ENCODE measurements at regions not wholly inside any gene's neighbourhood (a gene's known extent, or its start where the extent isn't known, plus 50 kb on each side); places are given as distances from the start of the nearest gene placed in this dataset.

- 88% methylated on average over 2 of the region's 2 CpGs for WGBS (ENCODE audit: insufficient coverage)
- H3K9me3 ChIP-seq (ENCODE audit: control extremely low read depth in 1 of 5, control insufficient read depth in 4 of 5, insufficient read depth in 2 of 5, low read depth in 1 of 5, low read length in 4 of 5), result no peaks in the 10 kb centered on the region
- no peak for DNase-seq
- ChIA-PET CTCF (no interaction called here), POLR2A (no interaction called here)
- H3K4me3 ChIP-seq (ENCODE audit: control insufficient read depth in 1 of 7, extremely low read depth in 1 of 7, insufficient read depth in 4 of 7, low read depth in 2 of 7, low read length in 6 of 7), result no peak overlapping the region
- H3K4me1 ChIP-seq (ENCODE audit: control extremely low read depth in 1 of 4, control insufficient read depth in 4 of 4, insufficient read depth in 4 of 4, low read length in 3 of 4), result no peaks in the 10 kb centered on the region
- no peaks in the 10 kb centered on the region for H3K27me3 ChIP-seq (replicated peaks in 2 of 5; ENCODE audit: control insufficient read depth in 4 of 5, insufficient read depth in 5 of 5, low read length in 4 of 5)
- H3K36me3 ChIP-seq (ENCODE audit: control insufficient read depth in 4 of 4, insufficient read depth in 4 of 4, low read length in 3 of 4), result no peaks in the 10 kb centered on the region
- H3K27ac ChIP-seq (ENCODE audit: insufficient read depth in 1 of 2, low read depth in 1 of 2, low read length in 2 of 2, poor library complexity in 1 of 2, severe bottlenecking in 2 of 2), result no peak overlapping the region
Observed at GRCh38 chr13:59119475-59119874, 1044.3 kb downstream of the DIAPH3 start.

GRCh38 chr13:59120297-59120843 lies 1043.4 kb downstream of the DIAPH3 start:
- Histone ChIP-seq H3K4me1 (ENCODE audit: control extremely low read depth in 1 of 4, control insufficient read depth in 4 of 4, insufficient read depth in 4 of 4, low read length in 3 of 4) (no peaks in the 10 kb centered on the region), H3K9me3 (ENCODE audit: control extremely low read depth in 1 of 5, control insufficient read depth in 4 of 5, insufficient read depth in 2 of 5, low read depth in 1 of 5, low read length in 4 of 5) (no peaks in the 10 kb centered on the region), H3K27me3 (replicated peaks in 2 of 5; ENCODE audit: control insufficient read depth in 4 of 5, insufficient read depth in 5 of 5, low read length in 4 of 5) (no peaks in the 10 kb centered on the region), H3K27ac (ENCODE audit: insufficient read depth in 1 of 2, low read depth in 1 of 2, low read length in 2 of 2, poor library complexity in 1 of 2, severe bottlenecking in 2 of 2) (no peak overlapping the region), H3K36me3 (ENCODE audit: control insufficient read depth in 4 of 4, insufficient read depth in 4 of 4, low read length in 3 of 4) (no peaks in the 10 kb centered on the region), H3K4me3 (ENCODE audit: control insufficient read depth in 1 of 7, extremely low read depth in 1 of 7, insufficient read depth in 4 of 7, low read depth in 2 of 7, low read length in 6 of 7) (no peak overlapping the region)
- ChIA-PET CTCF (no interaction called here), POLR2A (no interaction called here)
- no peak for DNase-seq
- WGBS (ENCODE audit: insufficient coverage), result 96% methylated on average over 6 of the region's 7 CpGs

DNA sequence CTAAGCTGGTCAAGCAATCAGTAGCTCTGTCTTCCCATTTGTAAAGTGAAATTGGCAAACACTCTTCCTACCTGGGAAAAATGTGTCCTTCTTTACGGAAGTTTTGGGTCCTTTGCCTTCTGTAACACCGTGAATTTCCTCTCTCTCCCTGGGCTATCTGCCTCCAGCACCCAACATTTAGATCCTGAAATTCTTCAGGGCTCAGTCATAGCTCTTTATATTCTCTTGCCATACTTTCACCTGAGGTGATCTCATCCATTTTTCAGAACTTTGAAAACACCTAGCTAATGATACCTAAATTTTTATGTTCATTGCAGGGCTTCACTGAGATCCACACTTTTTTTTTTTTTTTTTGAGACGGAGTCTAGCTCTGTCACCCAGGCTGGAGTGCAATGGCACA lies 1042.2 kb downstream of the DIAPH3 start:
- CTCF ChIA-PET, result no interaction called here
- H3K4me3 ChIP-seq (ENCODE audit: control insufficient read depth in 1 of 7, extremely low read depth in 1 of 7, insufficient read depth in 4 of 7, low read depth in 2 of 7, low read length in 6 of 7), result no peak overlapping the region
- no peak for DNase-seq
- H3K9me3 ChIP-seq (ENCODE audit: control extremely low read depth in 1 of 5, control insufficient read depth in 4 of 5, insufficient read depth in 2 of 5, low read depth in 1 of 5, low read length in 4 of 5), result no peaks in the 10 kb centered on the region
- H3K4me1 ChIP-seq (ENCODE audit: control extremely low read depth in 1 of 4, control insufficient read depth in 4 of 4, insufficient read depth in 4 of 4, low read length in 3 of 4), result no peaks in the 10 kb centered on the region
- H3K27ac ChIP-seq (ENCODE audit: insufficient read depth in 1 of 2, low read depth in 1 of 2, low read length in 2 of 2, poor library complexity in 1 of 2, severe bottlenecking in 2 of 2), result no peak overlapping the region
- POLR2A ChIA-PET, result no interaction called here
- WGBS (ENCODE audit: insufficient coverage), result 100% methylated on average over 2 of the region's 3 CpGs
- H3K36me3 ChIP-seq (ENCODE audit: control insufficient read depth in 4 of 4, insufficient read depth in 4 of 4, low read length in 3 of 4), result no peaks in the 10 kb centered on the region
- H3K27me3 ChIP-seq (replicated peaks in 2 of 5; ENCODE audit: control insufficient read depth in 4 of 5, insufficient read depth in 5 of 5, low read length in 4 of 5), result no peaks in the 10 kb centered on the region

DNA sequence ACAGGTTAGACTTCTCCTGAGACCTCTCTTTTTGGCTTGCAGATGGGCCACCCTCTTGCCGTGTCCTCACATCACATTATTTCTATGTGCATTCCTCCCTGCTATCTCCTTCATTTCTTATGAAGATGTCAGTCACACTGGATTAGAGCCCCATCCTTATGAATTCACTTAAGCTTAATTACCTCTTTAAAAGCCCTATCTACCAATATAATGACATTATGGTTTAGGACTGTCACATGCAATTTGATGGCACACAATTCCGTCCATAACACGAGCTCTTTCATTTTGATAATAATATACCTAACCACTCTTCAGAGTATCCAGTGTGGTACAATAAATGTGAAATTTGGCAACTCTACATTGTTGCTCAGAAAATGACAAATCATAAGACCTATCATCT lies 1037.3 kb downstream of the DIAPH3 start:
- H3K36me3 ChIP-seq (ENCODE audit: control insufficient read depth in 4 of 4, insufficient read depth in 4 of 4, low read length in 3 of 4), result no peaks in the 10 kb centered on the region
- CTCF ChIA-PET, result no interaction called here
- no peaks in the 10 kb centered on the region for H3K27me3 ChIP-seq (replicated peaks in 2 of 5; ENCODE audit: control insufficient read depth in 4 of 5, insufficient read depth in 5 of 5, low read length in 4 of 5)
- no peak for DNase-seq
- WGBS (ENCODE audit: insufficient coverage), result 100% methylated on average over 1 of the region's 3 CpGs
- no peaks in the 10 kb centered on the region for H3K4me1 ChIP-seq (ENCODE audit: control extremely low read depth in 1 of 4, control insufficient read depth in 4 of 4, insufficient read depth in 4 of 4, low read length in 3 of 4)
- H3K27ac ChIP-seq (ENCODE audit: insufficient read depth in 1 of 2, low read depth in 1 of 2, low read length in 2 of 2, poor library complexity in 1 of 2, severe bottlenecking in 2 of 2), result no peak overlapping the region
- H3K9me3 ChIP-seq (ENCODE audit: control extremely low read depth in 1 of 5, control insufficient read depth in 4 of 5, insufficient read depth in 2 of 5, low read depth in 1 of 5, low read length in 4 of 5), result no peaks in the 10 kb centered on the region
- POLR2A ChIA-PET, result no interaction called here
- H3K4me3 ChIP-seq (ENCODE audit: control insufficient read depth in 1 of 7, extremely low read depth in 1 of 7, insufficient read depth in 4 of 7, low read depth in 2 of 7, low read length in 6 of 7), result no peak overlapping the region

DNA sequence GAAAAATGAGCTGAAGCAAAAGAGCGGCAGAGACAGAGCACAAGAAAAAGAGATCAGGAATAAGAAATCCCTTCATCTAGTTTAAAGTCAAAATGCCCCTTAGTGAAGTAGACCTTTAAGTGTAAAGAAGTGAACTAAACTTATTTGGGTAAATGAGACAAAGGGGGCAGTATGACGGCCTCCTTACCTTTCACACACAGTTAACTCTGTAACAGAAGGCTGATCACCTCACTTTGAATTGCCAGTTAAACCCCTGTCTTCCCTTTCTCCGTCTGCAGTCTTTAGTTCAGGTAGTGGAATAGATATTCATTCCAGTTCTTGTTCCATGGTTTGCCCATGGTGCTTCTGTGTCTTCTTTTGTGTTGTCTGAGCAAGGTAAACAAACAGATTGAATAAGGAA lies 1029.8 kb downstream of the DIAPH3 start:
- ChIA-PET POLR2A (no interaction called here), CTCF (no interaction called here)
- no peak for DNase-seq
- WGBS (ENCODE audit: insufficient coverage), result 100% methylated on average over 1 of the region's 3 CpGs
- Histone ChIP-seq H3K36me3 (ENCODE audit: control insufficient read depth in 4 of 4, insufficient read depth in 4 of 4, low read length in 3 of 4) (no peaks in the 10 kb centered on the region), H3K9me3 (ENCODE audit: control extremely low read depth in 1 of 5, control insufficient read depth in 4 of 5, insufficient read depth in 2 of 5, low read depth in 1 of 5, low read length in 4 of 5) (peaks cover 0 to 1% (median 0%) of the 10 kb centered on the region in 5 experiments), H3K4me1 (ENCODE audit: control extremely low read depth in 1 of 4, control insufficient read depth in 4 of 4, insufficient read depth in 4 of 4, low read length in 3 of 4) (no peaks in the 10 kb centered on the region), H3K27me3 (replicated peaks in 2 of 5; ENCODE audit: control insufficient read depth in 4 of 5, insufficient read depth in 5 of 5, low read length in 4 of 5) (no peaks in the 10 kb centered on the region), H3K27ac (ENCODE audit: insufficient read depth in 1 of 2, low read depth in 1 of 2, low read length in 2 of 2, poor library complexity in 1 of 2, severe bottlenecking in 2 of 2) (no peak overlapping the region), H3K4me3 (ENCODE audit: control insufficient read depth in 1 of 7, extremely low read depth in 1 of 7, insufficient read depth in 4 of 7, low read depth in 2 of 7, low read length in 6 of 7) (no peak overlapping the region)

DNA sequence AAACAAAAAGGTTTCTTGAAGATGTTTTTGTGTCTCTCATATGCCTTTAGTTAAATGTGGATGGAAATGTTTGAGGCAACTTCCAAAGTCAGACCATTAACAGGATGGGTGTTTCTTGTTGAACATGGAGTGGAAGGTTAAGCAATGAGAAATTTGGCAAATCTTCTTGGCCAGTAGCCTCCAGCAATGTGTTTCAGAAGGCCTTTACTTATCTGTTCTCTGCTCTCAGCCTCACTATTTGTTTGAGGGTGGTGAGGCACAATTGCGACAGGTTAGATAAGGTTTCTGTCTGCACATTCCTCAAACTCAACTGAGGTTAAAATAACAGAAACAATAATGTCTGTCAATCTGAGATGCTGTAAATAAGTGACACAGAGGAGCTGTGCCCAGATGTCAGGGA lies 1019.0 kb downstream of the DIAPH3 start:
- DNase-seq, result no peak
- H3K36me3 ChIP-seq (ENCODE audit: control insufficient read depth in 4 of 4, insufficient read depth in 4 of 4, low read length in 3 of 4), result no peaks in the 10 kb centered on the region
- H3K4me1 ChIP-seq (ENCODE audit: control extremely low read depth in 1 of 4, control insufficient read depth in 4 of 4, insufficient read depth in 4 of 4, low read length in 3 of 4), result no peaks in the 10 kb centered on the region
- WGBS (ENCODE audit: insufficient coverage), result no CpG with 5 or more reads among the region's 1 CpG
- no peak overlapping the region for H3K4me3 ChIP-seq (ENCODE audit: control insufficient read depth in 1 of 7, extremely low read depth in 1 of 7, insufficient read depth in 4 of 7, low read depth in 2 of 7, low read length in 6 of 7)
- H3K27ac ChIP-seq (ENCODE audit: insufficient read depth in 1 of 2, low read depth in 1 of 2, low read length in 2 of 2, poor library complexity in 1 of 2, severe bottlenecking in 2 of 2), result no peak overlapping the region
- H3K27me3 ChIP-seq (replicated peaks in 2 of 5; ENCODE audit: control insufficient read depth in 4 of 5, insufficient read depth in 5 of 5, low read length in 4 of 5), result no peaks in the 10 kb centered on the region
- ChIA-PET CTCF (no interaction called here), POLR2A (no interaction called here)
- no peaks in the 10 kb centered on the region for H3K9me3 ChIP-seq (ENCODE audit: control extremely low read depth in 1 of 5, control insufficient read depth in 4 of 5, insufficient read depth in 2 of 5, low read depth in 1 of 5, low read length in 4 of 5)

- CTCF ChIA-PET, result no interaction called here
- Histone ChIP-seq H3K4me1 (ENCODE audit: control extremely low read depth in 1 of 4, control insufficient read depth in 4 of 4, insufficient read depth in 4 of 4, low read length in 3 of 4) (no peaks in the 10 kb centered on the region), H3K9me3 (ENCODE audit: control extremely low read depth in 1 of 5, control insufficient read depth in 4 of 5, insufficient read depth in 2 of 5, low read depth in 1 of 5, low read length in 4 of 5) (no peaks in the 10 kb centered on the region), H3K27ac (ENCODE audit: insufficient read depth in 1 of 2, low read depth in 1 of 2, low read length in 2 of 2, poor library complexity in 1 of 2, severe bottlenecking in 2 of 2) (no peak overlapping the region), H3K36me3 (ENCODE audit: control insufficient read depth in 4 of 4, insufficient read depth in 4 of 4, low read length in 3 of 4) (no peaks in the 10 kb centered on the region), H3K27me3 (replicated peaks in 2 of 5; ENCODE audit: control insufficient read depth in 4 of 5, insufficient read depth in 5 of 5, low read length in 4 of 5) (no peaks in the 10 kb centered on the region), H3K4me3 (ENCODE audit: control insufficient read depth in 1 of 7, extremely low read depth in 1 of 7, insufficient read depth in 4 of 7, low read depth in 2 of 7, low read length in 6 of 7) (no peak overlapping the region)
- WGBS (ENCODE audit: insufficient coverage), result 88% methylated on average over 3 of the region's 4 CpGs
- POLR2A ChIA-PET, result no interaction called here
- DNase-seq, result no peak
Observed at GRCh38 chr13:59145381-59145780, 1018.3 kb downstream of the DIAPH3 start.
